SW480 (cell line): ENCODE measurements at regions not wholly inside any gene's neighbourhood (a gene's known extent, or its start where the extent isn't known, plus 50 kb on each side); places are given as distances from the start of the nearest gene placed in this dataset.
"Not testable (repeated sequence)": the region's sequence is repeated elsewhere in the genome, so short reads cannot be mapped to it uniquely, and the experiment has no call there.

Experiments
- DNase-seq: peaks from one replicate; pipeline ENCODE4 v3.0.0-alpha.2; 2016; ENCODE audit warnings: low spot score

DNA sequence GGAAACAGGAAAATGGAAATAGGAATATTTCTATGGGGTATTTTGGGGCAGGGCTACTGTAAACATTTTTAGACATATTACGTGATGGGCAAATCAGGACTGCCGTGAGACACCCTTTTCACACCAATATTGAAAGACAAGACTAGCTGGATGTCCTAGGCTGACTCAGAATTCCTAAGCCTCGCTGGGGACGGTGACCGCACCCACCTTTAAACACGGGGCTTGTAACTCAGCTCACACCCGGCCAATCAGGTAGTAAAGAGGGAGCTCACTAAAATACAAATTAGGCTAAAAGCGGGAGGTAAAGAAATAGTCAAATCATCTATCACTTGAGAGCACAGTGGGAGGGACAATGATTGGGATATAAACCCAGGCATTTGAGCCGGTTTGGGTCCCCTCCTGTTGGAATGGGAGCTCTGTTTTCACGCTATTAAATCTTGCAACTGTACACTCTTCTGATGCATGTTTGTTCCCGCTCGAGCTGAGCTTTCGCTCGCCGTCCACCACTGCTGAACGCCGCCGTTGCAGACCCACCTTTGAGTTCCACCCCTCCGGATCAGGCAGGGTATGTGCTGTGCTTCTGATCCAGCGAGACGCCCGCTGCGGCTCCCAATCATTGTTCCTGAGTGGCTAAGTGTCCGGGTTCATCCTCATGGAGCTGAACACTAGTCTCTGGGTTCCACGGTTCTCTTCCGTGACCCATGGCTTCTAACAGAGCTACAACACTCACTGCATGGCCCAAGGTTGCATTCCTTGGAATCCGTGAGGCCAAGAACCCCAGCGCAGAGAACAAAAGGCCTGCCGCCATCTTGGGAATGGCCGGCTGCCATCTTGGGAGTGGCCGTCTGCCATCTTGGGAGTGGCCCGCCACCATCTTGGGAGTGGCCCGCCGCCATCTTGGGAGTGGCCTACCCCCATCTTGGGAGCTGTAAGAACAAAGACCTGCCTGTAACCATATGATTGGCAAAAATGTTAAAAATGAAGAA lies 152.6 kb downstream of the CRLF2 start:
- no peak for DNase-seq

DNA sequence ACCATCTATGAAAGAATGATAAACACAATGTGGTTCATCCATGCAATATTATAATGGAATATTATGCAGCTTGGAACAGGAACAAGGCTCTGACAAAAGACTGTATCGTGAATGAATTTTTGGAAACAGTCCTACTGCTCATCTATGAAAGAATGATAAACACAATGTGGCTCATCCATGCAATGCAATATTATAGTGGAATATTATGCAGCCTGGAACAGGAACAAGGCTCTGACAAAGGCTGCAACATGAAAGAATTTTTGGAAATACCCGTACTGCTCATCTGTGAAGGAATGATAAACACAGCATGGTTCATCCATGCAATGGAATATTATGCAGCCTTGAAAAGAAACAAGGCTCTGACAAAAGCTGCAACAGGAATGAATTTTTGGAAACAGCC lies 158.8 kb downstream of the CRLF2 start:
- DNase-seq: not testable (repeated sequence)

DNA sequence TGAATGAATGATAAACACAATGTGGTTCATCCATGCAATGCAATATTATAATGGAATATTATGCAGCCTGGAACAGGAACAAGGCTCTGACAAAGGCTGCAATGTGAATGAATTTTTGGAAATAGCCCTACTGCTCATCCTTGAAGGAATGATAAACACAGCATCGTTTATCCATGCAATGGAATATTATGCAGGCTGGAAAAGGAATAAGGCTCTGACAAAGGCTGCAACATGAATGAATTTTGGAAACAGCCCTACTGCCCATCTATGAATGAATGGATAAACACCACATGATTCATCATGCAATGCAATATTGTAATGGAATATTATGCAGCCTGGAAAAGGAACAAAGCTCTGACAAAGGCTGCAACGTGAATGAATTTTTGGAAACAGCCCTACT lies 159.4 kb downstream of the CRLF2 start:
- no peak for DNase-seq

DNA sequence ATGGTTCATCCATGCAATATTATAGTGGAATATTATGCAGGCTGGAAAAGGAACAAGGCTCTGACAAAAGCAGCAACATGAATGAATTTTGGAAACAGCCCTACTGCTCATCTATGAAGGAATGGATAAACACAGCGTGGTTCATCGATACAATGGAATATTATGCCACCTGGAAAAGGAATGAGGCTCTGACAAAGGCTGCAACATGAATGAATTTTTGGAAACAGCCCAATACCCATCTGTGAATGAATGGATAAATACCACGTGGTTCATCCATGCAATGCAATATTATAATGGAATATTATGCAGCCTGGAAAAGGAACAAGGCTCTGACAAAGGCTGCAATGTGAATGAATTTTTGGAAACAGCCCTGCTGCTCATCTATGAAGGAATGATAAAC lies 160.4 kb downstream of the CRLF2 start:
- no peak for DNase-seq

DNA sequence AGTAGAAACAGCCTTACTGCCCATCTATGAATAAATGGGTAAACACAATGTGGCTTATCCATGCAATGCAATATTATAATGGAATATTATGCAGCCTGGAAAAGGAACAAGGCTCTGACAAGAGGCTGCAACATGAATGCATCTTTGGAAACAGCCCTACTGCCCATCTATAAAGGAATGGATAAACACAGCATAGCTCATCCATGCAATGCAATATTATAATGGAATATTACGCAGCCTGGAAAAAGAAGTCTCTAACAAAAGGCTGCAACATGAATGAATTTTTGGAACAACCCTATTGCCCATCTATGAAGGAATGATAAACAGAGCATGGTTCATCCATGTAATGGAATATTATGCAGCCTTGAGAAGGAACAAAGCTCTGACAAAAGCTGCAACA lies 161.0 kb downstream of the CRLF2 start:
- DNase-seq: no peak

DNA sequence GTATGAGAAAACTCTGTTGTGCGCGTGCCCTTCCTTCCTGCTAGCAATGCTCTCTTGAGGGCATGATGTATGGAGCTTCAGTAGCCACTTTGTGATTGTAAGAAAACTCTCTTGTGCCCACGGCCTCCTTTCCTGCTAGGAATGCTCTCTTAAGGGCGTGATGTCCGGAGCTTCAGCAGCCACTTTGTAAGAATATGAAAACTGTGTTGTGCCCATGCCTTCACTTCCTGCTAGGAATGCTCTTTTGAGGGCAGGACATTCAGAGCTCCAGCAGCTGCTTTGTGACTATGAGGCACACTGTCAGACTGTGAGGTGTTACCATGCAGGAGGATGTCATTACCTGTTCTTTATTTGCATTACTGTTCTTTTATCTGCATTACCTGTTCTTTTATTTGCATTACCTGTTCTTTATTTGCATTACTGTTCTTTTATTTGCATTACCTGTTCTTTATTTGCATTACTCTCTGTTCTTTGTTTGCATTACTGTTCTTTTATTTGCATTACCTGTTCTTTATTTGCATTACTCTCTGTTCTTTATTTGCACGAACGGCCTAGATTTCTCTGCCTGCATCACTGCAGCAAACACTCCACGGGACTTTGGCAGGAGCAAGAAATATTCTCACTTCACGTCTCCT lies 166.7 kb downstream of the CRLF2 start:
- no peak for DNase-seq

DNA sequence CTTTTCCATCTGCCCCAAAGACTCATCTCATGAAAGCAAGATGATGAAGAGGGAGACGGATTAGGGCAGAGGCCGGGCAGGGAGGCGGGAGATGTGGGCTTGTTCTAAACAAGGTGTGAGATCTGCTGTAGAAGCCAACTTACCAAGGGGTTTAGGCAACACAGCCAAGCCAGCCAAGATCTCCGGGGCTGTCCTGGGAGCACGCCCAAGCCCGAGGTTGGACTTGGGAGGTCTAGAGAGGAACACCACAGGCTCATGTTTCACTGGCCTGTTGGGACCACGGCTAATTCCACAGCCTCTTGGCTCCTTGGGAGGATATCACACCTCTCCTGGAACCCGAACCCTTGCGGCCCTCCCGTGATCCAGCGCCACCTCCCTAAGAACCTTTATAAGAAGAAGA lies 171.4 kb downstream of the CRLF2 start:
- no peak for DNase-seq

DNA sequence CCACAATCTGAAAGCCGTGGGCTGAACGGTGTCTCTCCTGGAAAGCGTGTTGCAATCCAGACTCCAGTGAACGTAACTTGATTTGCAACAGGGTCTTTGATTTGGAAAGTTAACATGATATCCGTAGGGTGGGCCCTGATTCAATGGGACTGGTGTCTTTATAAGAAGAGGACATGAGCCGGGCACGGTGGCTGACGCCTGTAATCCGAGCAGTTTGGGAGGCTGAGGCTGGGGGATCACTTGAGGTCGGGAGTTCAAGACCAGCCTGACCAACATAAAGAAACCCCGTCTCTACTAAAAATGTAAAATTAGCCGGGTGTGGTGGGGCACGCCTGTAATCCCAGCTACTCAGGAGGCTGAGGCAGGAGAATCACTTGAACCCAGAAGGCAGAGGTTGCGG lies 176.5 kb downstream of the CRLF2 start:
- not testable (repeated sequence) for DNase-seq

DNA sequence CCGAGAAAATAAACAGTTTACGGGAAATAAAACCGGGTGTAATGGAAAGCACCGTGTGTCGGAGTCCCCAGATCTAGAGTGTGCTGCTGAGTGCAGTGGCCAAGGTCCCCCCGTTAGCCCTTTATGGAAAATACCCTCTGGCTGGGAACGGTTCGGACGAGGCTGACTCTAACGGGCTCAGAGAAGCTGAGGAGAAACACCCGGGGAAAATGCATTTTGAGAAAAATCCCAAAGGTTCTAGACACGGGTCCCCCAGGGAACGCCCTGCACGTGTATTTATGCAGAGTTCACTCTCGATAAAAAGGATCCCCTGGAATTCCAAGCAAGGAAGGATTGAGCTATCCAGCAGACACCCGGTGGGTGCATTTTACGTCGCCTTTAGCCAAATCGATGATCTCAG lies 177.2 kb downstream of the CRLF2 start:
- no peak for DNase-seq

DNA sequence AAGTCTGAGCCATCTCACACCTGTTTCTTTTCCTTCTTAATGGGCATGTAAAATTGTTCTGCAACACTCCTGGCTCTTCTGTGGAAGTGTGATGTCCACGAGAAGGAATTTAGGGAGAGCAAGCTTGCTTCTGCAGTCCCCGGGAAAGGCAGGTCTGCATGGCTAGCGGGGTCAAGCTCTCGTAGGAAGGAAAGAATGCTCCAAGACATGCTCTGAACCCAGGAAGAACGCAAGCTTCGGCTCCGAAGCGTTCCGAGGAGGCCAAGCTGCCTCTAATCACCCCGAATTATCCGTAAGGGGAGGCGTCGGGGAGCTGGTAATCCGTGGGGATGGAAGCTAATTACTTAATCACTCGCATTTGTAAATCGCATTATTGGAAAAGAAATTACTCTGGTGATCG lies 177.7 kb downstream of the CRLF2 start:
- no peak for DNase-seq

DNA sequence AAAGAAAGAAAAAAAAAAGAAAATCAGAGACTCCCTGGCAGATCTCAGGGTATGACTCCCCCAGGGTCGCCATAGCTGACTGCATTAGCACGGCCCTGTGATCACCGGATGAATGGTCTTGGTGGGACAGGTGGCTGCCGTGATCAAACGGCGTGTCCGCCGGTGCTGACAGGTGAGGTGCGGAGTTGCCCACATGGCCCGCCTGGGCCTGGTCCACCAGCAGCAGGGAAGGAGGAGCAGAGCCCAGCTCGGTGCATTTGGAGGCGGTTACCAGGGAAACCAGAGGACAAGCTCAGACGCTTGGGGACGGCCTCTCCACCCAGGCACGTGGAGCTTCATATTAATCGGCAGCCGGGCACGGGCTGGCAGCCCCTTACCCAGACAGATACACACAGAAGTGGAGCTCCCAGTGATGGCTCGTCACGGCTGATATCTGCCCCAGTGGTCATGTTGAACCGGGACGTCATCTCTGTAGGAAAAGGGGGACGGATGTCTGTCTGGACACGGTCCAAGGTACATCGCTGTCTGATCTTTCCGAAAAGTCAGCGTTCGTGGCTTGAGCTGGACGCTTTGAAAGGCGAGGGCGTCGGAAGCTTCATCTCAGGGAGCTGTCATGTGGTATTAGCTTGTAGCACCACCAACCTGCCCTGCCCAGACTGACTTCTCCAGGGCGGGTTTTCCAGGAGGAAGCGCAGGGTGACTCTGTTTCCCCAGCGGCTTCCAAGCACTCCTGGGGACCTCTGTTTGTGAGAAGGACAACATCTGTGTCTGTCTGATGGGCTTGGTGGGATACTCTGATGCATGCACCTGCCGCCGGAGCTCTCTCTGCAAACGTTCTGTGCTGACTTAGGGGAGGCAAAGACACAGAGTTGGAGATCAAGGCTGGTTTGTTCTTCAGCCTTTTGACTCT lies 180.7 kb downstream of the CRLF2 start:
- no peak for DNase-seq

DNA sequence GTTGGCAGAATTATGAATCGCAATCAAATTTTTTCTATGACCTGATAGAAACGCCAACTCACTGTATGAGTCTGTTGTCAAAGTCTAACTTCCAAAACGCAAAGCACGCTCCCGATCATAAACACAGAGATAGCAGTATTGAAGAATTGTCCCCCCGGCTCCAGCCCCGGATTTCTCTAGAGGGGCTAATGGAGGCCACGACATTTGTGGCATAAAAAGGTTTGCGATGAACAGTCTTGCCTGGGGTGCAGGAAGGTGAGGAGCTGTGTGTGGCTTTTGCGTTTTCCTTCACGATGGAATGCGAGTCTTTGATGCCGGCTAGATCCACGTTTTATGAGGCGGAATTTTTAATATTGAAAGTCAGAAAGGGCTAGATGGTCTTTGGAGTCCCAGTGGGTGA lies 183.0 kb downstream of the CRLF2 start:
- no peak for DNase-seq

DNA sequence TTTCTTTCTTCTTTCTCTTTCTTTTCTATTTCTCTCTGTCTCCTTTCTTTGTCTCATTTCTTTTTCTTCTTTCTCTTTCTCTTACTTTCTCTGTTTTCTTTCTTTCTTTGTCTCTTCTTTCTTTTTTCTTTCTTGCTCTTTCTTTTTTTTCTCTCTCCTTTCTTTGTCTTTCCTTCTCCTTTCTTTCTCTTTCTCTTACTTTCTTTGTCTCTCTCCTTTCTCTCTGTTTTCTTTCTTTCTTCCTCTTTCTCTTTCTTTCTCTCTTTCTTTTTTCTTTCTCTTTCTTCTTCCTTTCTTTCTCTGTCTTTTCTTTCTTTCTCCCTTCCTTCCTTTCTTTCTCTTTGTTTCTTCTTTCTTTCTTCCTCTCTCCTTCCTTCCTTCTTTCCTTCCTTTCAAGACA lies 184.8 kb downstream of the CRLF2 start:
- no peak for DNase-seq

DNA sequence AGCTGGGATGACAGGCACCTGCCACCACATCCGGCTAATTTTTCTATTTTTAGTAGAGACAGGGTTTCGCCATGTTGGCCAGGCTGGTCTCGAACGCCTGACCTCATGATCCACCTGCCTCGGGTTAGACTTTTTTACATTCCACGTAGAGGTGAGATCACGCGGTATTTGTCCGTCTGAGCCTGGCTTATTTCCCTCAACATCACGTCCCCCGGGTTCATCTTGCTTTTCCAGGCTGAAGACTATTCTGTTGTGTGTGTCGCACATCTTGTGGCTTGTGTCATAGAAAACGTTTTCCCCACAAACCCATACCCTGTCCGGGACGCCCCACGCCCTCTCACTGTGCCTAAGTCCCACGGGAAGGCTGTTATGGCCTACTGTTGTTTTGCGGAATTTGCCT lies 185.3 kb downstream of the CRLF2 start:
- no peak for DNase-seq

DNA sequence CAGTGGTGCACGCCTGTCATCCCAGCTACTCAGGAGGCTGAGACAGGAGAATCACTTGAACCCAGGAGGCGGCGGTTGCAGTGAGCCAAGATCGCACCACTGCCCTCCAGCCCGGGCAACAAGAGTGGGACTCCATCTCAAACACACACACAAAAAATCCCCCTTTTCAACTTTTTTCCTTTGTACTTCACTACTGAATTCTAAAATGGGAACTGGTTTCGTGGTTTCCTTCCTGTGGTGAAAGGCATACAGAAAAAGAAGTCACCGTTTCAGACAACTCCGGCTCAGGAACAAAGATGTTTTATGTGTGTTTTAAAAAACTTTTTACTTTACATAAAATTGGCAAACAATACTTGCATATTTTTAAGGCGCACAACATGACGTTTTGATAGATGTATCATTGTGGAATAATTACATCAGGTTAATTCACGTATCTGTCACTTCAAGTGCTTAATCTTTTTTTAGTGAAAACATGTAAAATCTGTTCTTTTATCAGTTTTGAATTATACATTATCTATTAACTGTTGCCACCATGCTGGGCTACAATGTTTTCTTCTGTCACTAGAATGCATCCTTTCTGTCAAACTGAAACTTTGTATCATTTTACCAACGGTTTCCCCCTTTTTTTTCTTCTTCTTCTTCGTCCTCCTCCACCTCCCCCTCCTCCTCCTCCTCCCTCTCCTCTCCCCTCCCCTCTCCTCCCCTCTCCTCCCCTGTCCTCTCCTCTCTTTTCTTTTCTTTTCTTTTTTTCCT lies 186.0 kb downstream of the CRLF2 start:
- no peak for DNase-seq

DNA sequence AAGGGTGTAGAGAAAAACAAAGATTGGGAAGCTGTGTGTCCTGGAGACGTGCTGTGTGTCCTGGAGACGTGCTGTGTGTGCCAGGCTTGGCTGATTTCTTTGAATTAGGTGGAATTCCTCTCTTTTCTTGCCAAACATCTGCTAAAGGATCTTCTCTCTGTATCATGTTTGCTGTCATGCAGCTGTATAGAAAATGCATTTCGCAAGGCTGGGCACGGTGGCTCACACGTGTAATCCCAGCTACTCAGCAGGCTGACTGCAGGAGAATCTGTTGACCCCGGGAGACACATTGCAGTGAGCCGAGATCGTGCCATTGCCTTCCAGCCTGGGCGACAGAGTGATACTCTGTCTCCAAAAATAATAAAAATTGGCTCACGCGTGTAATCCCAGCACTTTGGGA lies 187.0 kb downstream of the CRLF2 start:
- no peak for DNase-seq

DNA sequence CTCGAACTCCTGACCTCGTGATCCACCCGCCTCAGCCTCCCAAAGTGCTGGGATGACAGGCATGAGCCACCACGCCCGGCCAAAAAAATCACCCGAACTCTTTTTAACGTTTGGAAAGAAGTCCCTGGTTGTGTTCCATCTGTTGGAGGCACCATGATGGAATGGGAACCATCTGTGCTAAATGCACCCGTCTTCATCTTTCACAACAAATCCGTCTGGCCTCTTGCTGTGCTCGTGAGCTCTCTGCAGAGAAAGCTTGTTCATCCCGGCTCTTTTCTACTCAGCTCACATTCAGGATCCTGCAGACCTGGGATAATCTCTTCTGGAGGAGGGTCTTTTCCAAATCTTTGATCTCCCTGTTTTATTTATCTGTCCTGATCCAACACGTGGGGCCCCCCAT lies 188.8 kb downstream of the CRLF2 start:
- DNase-seq: no peak

DNA sequence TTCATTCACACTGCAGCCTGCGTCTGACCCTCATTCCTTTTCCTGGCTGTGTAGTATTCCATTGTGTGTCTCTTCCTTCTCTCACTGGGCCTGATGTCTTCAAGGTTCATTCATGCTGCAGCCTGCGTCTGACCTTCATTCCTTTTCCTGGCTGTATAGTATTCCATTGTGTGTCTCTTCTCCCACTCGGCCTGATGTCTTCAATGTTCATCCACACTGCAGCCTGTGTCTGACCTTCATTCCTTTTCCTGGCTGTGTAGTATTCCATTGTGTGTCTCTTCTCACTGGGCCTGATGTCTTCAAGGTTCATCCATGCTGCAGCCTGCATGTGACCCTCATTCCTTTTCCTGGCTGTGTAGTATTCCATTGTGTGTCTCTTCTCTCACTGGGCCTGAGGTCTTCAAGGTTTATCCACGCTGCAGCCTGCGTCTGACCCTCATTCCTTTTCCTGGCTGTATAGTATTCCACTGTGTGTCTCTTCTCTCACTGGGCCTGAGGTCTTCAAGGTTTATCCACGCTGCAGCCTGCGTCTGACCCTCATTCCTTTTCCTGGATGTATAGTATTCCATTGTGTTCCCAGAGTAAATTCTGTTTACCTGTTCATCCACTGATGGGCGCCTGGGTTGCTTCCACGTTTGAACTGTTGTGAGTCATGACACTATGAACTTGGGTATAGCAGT lies 191.0 kb downstream of the CRLF2 start:
- not testable (repeated sequence) for DNase-seq

DNA sequence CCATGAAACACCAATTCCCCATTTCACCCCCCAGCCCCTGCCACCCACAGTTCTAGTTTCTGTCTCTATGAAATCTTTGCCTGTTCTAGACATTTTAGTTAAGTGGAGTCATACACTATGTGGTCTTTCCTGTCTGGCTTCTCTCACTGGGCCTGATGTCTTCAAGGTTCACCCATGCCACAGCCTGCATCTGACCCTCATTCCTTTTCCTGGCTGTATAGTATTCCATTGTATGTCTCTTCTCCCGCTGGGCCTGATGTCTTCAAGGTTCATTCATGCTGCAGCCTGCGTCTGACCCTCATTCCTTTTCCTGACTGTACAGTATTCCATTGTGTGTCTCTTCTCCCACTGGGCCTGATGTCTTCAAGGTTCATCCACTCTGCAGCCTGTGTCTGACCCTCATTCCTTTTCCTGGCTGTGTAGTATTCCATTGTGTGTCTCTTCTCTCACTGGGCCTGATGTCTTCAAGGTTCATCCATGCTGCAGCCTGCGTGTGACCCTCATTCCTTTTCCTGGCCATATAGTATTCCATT lies 191.7 kb downstream of the CRLF2 start:
- no peak for DNase-seq

DNA sequence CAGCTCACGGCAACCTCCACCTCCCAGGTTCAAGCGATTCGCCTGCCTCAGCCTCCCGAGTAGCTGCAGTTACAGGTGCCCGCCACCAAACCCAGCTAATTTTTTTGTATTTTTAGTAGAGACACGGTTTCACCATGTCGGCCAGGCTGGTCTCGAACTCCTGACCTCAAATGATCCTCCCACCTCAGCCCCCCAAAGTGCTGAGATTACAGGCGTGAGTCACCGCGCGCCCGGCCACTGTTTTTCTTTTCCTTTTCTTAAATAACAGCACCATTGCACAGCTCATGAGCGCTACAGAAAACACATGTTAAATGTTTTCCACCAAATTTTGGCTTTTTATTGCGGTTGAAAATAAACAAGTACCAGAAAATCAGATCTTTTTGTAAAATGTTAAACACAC lies 195.5 kb downstream of the CRLF2 start:
- DNase-seq: not testable (repeated sequence)

DNA sequence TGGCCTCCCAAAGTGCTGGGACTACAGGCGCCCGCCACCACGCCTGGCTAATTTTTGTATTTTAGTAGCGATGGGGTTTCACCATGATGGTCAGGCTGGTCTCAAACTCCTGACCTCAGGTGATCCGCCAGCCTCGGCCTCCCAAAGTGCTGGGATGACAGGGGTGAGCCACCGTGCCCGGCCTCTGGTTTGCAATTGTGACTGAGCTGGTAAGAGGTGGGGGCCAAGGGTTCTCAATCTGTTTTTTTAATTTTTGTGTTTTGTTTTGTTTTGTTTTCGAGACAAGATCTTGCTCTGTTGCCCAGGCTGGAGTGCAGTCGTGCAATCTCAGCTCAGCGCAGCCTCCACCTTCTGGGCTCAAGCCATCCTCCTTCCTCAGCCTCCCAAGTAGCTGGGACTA lies 196.2 kb downstream of the CRLF2 start:
- DNase-seq: not testable (repeated sequence)
